ENCODE measurements at regions not wholly inside any gene's neighbourhood (a gene's known extent, or its start where the extent isn't known, plus 50 kb on each side); places are given as distances from the start of the nearest gene placed in this dataset. TPM values are rescaled to one million over a fixed set of nuclear protein-coding genes. Genes with fewer than 3 reads are reported as not detected.
"Not testable (repeated sequence)": the region's sequence is repeated elsewhere in the genome, so short reads cannot be mapped to it uniquely, and the experiment has no call there.

DNA sequence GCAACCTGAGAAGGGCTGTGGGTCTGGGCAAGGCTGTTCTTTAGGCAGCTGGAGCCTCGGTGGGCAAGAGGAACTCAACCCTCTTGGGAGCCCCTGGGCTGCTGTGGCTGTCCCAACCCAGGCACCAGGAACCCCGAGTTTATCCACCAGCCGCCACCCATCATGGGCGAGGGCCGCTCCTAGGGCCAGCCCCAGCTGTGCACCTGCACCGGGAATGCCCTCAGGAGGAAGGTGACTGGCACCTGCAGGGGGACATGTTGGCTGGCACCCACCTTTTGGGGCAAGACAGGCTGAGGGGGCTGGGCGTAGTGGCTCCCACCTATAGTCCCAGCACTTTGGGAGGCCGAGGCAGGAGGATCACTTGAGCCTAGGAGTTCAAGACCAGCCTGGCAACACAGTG, 393.8 kb upstream of the ZNF722 start:
- not testable (repeated sequence) for DNase-seq (ENCODE audit: low spot score); H3K27ac Mint-ChIP-seq (ENCODE audit: unreplicated experiment); H3K36me3 Mint-ChIP-seq (ENCODE audit: low read depth, unreplicated experiment); H3K4me3 Mint-ChIP-seq (ENCODE audit: unreplicated experiment); H3K27me3 Mint-ChIP-seq (ENCODE audit: unreplicated experiment); H3K9me3 Mint-ChIP-seq (ENCODE audit: unreplicated experiment); H3K4me1 Mint-ChIP-seq (ENCODE audit: unreplicated experiment)

DNA sequence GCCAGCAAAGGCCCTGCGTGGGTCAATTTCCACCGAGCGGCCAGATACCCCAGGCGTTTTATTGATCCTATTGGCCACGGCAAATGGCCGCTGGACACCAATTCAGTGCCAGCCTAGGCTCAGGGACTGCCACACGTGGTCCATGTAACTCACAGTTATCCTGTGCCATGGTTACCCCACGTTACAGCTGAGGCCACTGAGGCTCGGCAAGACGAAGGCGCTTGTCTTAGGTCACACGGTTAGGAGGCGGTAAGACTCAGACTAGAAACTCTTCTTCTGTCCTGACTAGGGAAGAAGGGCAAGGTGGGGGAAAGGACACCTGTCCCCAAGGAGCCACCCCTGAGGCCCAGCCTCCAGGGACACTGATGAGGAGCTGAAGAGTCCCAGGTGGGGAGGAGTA, 381.1 kb upstream of the ZNF722 start:
- not testable (repeated sequence) for H3K9me3 Mint-ChIP-seq (ENCODE audit: unreplicated experiment); H3K27ac Mint-ChIP-seq (ENCODE audit: unreplicated experiment); H3K4me3 Mint-ChIP-seq (ENCODE audit: unreplicated experiment); H3K36me3 Mint-ChIP-seq (ENCODE audit: low read depth, unreplicated experiment); H3K27me3 Mint-ChIP-seq (ENCODE audit: unreplicated experiment); DNase-seq (ENCODE audit: low spot score); H3K4me1 Mint-ChIP-seq (ENCODE audit: unreplicated experiment)

DNA sequence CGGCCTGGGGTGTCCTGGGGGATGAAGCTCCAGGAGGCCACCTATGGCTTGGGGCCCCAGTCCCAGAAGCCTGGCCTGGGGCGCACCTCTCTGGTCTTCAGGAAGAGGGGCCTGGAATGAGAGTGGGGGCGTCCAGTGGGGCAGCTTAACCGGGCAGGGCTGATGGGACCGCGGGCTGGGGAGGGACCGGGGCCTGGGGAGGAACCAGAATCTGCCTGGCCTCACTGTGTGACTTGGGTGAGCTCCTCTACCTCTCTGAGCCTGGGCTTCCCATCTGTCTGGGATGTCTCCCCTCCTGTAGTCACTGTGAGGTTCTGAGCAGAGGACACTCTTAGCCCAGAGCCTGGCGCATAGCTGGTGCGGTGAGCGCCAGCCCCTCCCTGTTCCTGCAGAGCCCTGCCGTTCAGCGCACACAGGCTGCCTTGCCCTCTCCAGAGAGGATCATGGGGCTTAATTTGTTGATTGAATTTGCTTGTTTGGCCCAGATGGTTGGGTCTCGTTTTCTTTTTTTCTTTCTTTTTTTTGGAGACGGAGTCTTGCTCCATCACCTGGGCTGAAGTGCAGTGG, 378.4 kb upstream of the ZNF722 start:
- not testable (repeated sequence) for DNase-seq (ENCODE audit: low spot score); H3K4me1 Mint-ChIP-seq (ENCODE audit: unreplicated experiment); H3K27me3 Mint-ChIP-seq (ENCODE audit: unreplicated experiment); H3K36me3 Mint-ChIP-seq (ENCODE audit: low read depth, unreplicated experiment); H3K27ac Mint-ChIP-seq (ENCODE audit: unreplicated experiment); H3K9me3 Mint-ChIP-seq (ENCODE audit: unreplicated experiment); H3K4me3 Mint-ChIP-seq (ENCODE audit: unreplicated experiment)

DNA sequence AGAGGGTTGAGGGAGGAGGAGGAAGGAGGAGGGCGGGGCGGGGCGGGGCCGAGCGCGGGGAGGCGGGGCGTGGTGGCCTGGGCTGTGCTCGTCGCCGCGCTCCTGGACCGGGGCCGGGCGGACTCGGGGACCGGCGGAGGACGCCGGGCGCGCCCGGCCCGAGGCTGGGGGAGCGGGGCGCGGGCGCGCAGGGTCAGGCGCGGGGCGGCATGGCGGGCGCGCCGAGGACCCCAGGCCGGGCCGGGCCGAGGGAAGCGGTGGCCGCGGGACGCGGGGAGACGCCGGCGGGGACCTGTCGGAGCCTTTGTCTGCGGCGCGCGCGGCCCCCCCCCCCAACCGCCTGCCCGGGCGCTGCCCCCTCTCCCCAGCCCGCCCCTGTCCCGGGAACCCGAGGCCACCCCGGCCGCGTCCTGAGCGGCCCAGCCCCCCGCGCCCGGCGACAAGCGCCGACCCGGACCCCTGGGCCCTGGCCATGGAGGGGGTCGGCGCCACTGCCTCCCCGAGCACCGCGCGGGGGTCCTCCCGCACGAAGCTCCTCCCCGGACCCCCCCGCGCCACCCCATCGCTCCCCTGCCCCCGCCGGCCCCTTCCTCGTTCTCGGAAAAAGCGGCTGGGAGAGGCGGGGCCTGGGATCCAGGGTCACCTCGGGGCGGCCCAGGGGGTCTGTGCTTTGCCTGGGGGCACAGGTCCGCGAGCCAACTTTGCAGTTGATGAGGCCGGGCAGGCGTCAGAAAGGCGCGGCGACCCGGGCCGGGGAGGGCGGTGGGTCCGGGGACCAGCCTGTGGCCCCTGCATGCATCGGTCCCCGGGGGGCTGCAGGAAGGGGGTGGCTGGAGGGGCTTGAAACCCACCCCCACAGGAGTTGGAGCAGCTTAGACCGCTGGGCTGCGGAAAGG, 370.8 kb upstream of the ZNF722 start:
- H3K4me1 Mint-ChIP-seq (ENCODE audit: unreplicated experiment); H3K27ac Mint-ChIP-seq (ENCODE audit: unreplicated experiment); DNase-seq (ENCODE audit: low spot score): not testable (repeated sequence)

DNA sequence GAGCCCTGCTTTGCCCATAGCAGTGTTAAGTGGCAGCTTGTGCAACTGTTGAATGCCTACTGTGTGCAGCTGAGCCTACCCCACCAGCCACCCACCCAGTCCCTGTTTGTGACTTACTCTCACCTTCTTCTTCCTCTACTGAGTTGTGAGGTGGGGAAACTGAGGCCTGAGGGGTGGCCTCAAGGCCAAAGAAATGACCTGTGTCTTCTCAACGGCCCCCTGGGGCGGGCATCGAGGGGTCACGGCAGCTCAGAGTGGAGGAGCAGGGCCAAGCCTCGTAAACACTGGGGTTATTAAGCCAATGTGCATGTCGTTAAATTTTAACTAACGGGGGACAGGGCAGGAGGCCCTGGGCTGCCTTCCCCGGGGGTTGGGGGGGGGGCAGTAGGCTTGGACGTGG, 369.6 kb upstream of the ZNF722 start:
- not testable (repeated sequence) for H3K4me3 Mint-ChIP-seq (ENCODE audit: unreplicated experiment); H3K36me3 Mint-ChIP-seq (ENCODE audit: low read depth, unreplicated experiment); H3K27me3 Mint-ChIP-seq (ENCODE audit: unreplicated experiment); H3K27ac Mint-ChIP-seq (ENCODE audit: unreplicated experiment); DNase-seq (ENCODE audit: low spot score); H3K4me1 Mint-ChIP-seq (ENCODE audit: unreplicated experiment); H3K9me3 Mint-ChIP-seq (ENCODE audit: unreplicated experiment)

More for the DNA sequence above, 370.8 kb upstream of the ZNF722 start:
- not testable (repeated sequence) for H3K9me3 Mint-ChIP-seq (ENCODE audit: unreplicated experiment); H3K27me3 Mint-ChIP-seq (ENCODE audit: unreplicated experiment); H3K36me3 Mint-ChIP-seq (ENCODE audit: low read depth, unreplicated experiment); H3K4me3 Mint-ChIP-seq (ENCODE audit: unreplicated experiment)

DNA sequence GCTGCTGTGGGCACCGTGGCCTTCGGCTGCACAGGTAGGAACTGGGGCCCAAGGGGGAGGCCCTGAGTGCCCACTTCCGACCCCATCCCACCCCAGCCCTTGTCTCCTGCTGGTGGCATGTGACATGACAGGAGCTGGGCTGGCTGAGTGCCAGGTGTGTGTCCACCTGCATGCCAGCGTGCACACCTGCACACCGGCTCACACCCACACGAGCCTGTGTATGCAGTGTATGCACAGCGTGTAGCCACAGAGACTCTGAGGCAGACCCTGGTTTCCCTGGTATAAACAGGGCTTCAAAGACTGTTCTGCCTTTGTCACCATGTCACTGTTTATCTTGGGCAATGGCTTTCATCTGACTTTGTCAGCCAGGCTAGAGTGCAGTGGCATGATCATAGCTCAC, 362.1 kb upstream of the ZNF722 start:
- H3K36me3 Mint-ChIP-seq (ENCODE audit: low read depth, unreplicated experiment); H3K27me3 Mint-ChIP-seq (ENCODE audit: unreplicated experiment); DNase-seq (ENCODE audit: low spot score); H3K4me1 Mint-ChIP-seq (ENCODE audit: unreplicated experiment); H3K9me3 Mint-ChIP-seq (ENCODE audit: unreplicated experiment); H3K4me3 Mint-ChIP-seq (ENCODE audit: unreplicated experiment); H3K27ac Mint-ChIP-seq (ENCODE audit: unreplicated experiment): not testable (repeated sequence)

DNA sequence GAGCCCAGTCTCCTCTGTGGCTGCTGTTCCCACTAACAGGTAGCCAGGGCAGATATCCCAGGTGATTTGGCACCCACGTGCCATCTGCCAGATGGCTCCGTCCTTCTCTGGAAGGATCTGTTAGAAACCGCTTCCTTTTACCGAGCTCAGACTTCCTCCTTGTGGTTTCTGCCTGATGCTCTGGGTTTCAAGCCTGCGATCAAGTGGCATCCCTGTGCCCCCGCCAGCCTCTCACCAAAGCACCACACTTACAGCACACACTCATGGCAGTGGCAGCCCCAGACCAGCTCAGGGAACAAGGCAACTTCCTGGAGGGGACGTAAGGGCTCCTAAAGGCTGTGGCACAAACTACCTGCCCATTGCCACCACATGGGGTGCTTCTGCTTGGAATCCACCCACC, 333.1 kb upstream of the ZNF722 start:
- not testable (repeated sequence) for H3K27me3 Mint-ChIP-seq (ENCODE audit: unreplicated experiment); H3K4me1 Mint-ChIP-seq (ENCODE audit: unreplicated experiment); H3K9me3 Mint-ChIP-seq (ENCODE audit: unreplicated experiment); H3K4me3 Mint-ChIP-seq (ENCODE audit: unreplicated experiment); H3K36me3 Mint-ChIP-seq (ENCODE audit: low read depth, unreplicated experiment); H3K27ac Mint-ChIP-seq (ENCODE audit: unreplicated experiment); DNase-seq (ENCODE audit: low spot score)

DNA sequence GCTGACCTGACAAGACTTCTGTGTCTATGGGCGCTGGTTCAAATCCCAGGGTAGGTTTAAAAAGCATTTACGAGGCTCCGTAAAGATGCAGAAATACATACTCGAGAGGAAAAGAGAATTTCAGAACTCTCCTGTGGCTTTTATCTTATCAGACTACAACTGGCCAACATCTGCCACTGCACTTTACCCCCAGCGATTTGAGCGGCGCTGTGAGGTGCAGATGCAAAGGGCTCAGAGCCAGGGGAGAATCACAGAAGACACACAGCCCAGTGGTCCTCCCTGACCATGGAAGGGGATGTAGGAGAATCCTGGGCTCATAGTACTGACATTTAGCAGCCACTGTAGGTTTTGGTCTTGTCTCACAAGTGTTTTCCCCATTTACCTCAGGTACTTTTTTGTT, 307.2 kb upstream of the ZNF722 start:
- not testable (repeated sequence) for H3K27me3 Mint-ChIP-seq (ENCODE audit: unreplicated experiment); H3K9me3 Mint-ChIP-seq (ENCODE audit: unreplicated experiment); H3K36me3 Mint-ChIP-seq (ENCODE audit: low read depth, unreplicated experiment); H3K27ac Mint-ChIP-seq (ENCODE audit: unreplicated experiment); H3K4me3 Mint-ChIP-seq (ENCODE audit: unreplicated experiment); DNase-seq (ENCODE audit: low spot score); H3K4me1 Mint-ChIP-seq (ENCODE audit: unreplicated experiment)

DNA sequence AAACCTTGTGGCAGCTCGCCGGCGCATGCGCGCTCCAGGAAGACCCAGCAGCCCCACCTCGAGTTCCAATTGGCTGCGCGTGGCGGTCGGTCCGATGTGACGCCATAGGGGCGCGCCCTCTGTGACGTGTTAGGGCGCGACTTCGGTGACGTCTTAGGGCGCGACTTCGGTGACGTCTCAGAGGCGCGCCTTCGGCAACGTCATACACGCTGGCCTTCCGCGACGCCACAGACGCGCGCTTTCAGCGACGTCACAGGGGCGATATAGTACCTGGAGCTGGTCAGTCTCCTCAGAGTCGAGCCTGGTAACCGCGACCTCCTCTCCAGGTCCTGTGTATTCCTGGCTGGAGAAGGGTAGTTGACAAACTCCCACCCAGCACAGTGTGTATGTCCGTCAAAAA, 304.4 kb upstream of the ZNF722 start:
- H3K27me3 Mint-ChIP-seq (ENCODE audit: unreplicated experiment); H3K4me1 Mint-ChIP-seq (ENCODE audit: unreplicated experiment); H3K4me3 Mint-ChIP-seq (ENCODE audit: unreplicated experiment); H3K9me3 Mint-ChIP-seq (ENCODE audit: unreplicated experiment); H3K27ac Mint-ChIP-seq (ENCODE audit: unreplicated experiment); DNase-seq (ENCODE audit: low spot score); H3K36me3 Mint-ChIP-seq (ENCODE audit: low read depth, unreplicated experiment): not testable (repeated sequence)

Small RNA genes lying in the stretch of these regions (microRNA-seq; reads per million reads assigned to microRNA genes)
- gene MIR4283-2 (ENCODE audit: unreplicated experiment) = not detected

Data from endothelial cell (in vitro differentiated cells).